SU-DHL-6 (cell line): ENCODE measurements at regions not wholly inside any gene's neighbourhood (a gene's known extent, or its start where the extent isn't known, plus 50 kb on each side); places are given as distances from the start of the nearest gene placed in this dataset.

Experiments used
- CTCF ChIP-seq: fragments of 200-600 bp; sonication (generic); IDR thresholded peaks from one replicate; pipeline ENCODE4 v1.5.1; 2017; ENCODE audit warnings: antibody characterized with exemption, mild to moderate bottlenecking, low read length, moderate library complexity; ENCODE audit not compliant: insufficient read depth, poor library complexity, severe bottlenecking
- EZH2phosphoT487 ChIP-seq: fragments of 200-600 bp; sonication (generic), shearing (Covaris generic); conservative IDR thresholded peaks from 2 replicates; pipeline ENCODE4 v1.6.1; 2018; ENCODE audit warnings: mild to moderate bottlenecking, antibody characterized with exemption, low read length, moderate library complexity, mixed read lengths

- TF ChIP-seq CTCF, result no peak
- TF ChIP-seq EZH2phosphoT487, result no peak
Measured at GRCh38 chr2:784753-785152, 107.5 kb upstream of the TMEM18 start.
